Lower leg skin (tissue), 3 donors: ENCODE measurements at regions not wholly inside any gene's neighbourhood (a gene's known extent, or its start where the extent isn't known, plus 50 kb on each side); places are given as distances from the start of the nearest gene placed in this dataset.

ENCODE experiments used
- POLR2A ChIP-seq, 2 donors: fragments of 450-650 bp; IDR thresholded peaks; one replicate each; pipeline ENCODE4 v1.6.1; 2016 to 2017; ENCODE audit warnings: antibody characterized with exemption in 2 of 2, mild to moderate bottlenecking in 1 of 2, moderate library complexity in 1 of 2
- TF ChIP-seq, protein P1 (sequence below), 3 donors: fragments of 450-650 bp; IDR thresholded peaks; one replicate each; pipeline ENCODE4 v1.5.1; 2016; ENCODE audit warnings: antibody characterized with exemption in 3 of 3, mild to moderate bottlenecking in 3 of 3, moderate library complexity in 2 of 3

- TF ChIP-seq, protein P1, sequence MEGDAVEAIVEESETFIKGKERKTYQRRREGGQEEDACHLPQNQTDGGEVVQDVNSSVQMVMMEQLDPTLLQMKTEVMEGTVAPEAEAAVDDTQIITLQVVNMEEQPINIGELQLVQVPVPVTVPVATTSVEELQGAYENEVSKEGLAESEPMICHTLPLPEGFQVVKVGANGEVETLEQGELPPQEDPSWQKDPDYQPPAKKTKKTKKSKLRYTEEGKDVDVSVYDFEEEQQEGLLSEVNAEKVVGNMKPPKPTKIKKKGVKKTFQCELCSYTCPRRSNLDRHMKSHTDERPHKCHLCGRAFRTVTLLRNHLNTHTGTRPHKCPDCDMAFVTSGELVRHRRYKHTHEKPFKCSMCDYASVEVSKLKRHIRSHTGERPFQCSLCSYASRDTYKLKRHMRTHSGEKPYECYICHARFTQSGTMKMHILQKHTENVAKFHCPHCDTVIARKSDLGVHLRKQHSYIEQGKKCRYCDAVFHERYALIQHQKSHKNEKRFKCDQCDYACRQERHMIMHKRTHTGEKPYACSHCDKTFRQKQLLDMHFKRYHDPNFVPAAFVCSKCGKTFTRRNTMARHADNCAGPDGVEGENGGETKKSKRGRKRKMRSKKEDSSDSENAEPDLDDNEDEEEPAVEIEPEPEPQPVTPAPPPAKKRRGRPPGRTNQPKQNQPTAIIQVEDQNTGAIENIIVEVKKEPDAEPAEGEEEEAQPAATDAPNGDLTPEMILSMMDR (IDR thresholded peaks at IDR 0.05): no peak
- no peak for TF ChIP-seq POLR2A (IDR thresholded peaks at IDR 0.05)
Measured at GRCh38 chr13:111941845-111942447, 125.0 kb upstream of the SOX1 start.
